PFSK-1 (cell line): ENCODE measurements at regions not wholly inside any gene's neighbourhood (a gene's known extent, or its start where the extent isn't known, plus 50 kb on each side); places are given as distances from the start of the nearest gene placed in this dataset.

Source experiments
- TAF1 ChIP-seq: IDR thresholded peaks from 2 replicates; pipeline ENCODE4 v1.6.1; 2012; ENCODE audit warnings: low read length, control low read depth, borderline replicate concordance; ENCODE audit not compliant: insufficient read depth
- TF ChIP-seq, protein P1 (sequence below), 2 experiments: IDR thresholded peaks; 2 replicates each; pipeline versions ENCODE4 v1.6.1 to v1.8.0; 2011 to 2012; ENCODE audit warnings: low read depth in 2 of 2, low read length in 2 of 2, control low read depth in 1 of 2, inconsistent platforms in 1 of 2, mild to moderate bottlenecking in 1 of 2, moderate library complexity in 1 of 2; ENCODE audit not compliant: insufficient read depth in 1 of 2

DNA sequence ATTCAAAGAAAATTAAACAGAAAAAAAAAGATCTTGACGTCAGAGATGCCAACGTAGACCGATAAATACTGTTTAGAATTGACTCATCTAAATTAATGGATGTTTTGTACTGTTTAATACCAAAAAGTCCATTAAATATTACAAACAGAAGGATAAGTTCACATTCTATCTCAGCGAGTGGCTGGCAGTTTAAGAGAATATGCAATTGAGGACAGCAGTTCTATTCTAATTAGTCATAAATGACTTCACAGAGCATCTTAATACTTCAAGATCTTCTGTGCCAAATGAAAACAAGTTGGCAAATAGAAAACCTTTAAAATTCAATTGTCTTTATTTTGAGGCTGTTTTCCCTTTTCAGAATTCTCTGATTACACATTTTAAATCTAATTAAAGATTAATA is 326.6 kb upstream of the NREP start:
- no peak for TF ChIP-seq TAF1
- TF ChIP-seq, protein P1, sequence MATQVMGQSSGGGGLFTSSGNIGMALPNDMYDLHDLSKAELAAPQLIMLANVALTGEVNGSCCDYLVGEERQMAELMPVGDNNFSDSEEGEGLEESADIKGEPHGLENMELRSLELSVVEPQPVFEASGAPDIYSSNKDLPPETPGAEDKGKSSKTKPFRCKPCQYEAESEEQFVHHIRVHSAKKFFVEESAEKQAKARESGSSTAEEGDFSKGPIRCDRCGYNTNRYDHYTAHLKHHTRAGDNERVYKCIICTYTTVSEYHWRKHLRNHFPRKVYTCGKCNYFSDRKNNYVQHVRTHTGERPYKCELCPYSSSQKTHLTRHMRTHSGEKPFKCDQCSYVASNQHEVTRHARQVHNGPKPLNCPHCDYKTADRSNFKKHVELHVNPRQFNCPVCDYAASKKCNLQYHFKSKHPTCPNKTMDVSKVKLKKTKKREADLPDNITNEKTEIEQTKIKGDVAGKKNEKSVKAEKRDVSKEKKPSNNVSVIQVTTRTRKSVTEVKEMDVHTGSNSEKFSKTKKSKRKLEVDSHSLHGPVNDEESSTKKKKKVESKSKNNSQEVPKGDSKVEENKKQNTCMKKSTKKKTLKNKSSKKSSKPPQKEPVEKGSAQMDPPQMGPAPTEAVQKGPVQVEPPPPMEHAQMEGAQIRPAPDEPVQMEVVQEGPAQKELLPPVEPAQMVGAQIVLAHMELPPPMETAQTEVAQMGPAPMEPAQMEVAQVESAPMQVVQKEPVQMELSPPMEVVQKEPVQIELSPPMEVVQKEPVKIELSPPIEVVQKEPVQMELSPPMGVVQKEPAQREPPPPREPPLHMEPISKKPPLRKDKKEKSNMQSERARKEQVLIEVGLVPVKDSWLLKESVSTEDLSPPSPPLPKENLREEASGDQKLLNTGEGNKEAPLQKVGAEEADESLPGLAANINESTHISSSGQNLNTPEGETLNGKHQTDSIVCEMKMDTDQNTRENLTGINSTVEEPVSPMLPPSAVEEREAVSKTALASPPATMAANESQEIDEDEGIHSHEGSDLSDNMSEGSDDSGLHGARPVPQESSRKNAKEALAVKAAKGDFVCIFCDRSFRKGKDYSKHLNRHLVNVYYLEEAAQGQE (IDR thresholded peaks at IDR 0.05; ENCODE audit: insufficient read depth in 1 of 2, low read depth in 2 of 2, low read length in 2 of 2): no peak
